ENCODE measurements at regions not wholly inside any gene's neighbourhood (a gene's known extent, or its start where the extent isn't known, plus 50 kb on each side); places are given as distances from the start of the nearest gene placed in this dataset.

DNA sequence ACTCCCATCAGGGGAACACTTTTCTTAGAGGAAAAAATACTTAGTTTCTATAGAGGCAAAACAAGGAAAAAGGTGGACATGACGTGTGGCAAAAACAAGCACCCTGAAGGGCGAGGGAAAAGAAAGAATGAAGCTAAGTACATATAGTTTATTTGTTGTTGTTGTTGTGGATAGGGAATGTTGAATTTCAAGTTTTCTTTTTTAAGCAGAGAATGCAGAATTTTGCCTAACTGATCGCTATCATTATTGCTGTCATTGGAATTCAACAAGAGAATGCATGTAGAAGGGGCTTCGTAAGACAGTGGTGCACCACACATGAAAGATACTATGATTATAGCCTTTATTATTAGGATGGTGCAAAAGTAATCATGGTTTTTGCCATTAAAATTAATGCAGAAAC, 144.0 kb downstream of the LMO4 start:
- no peak overlapping the region for H2AFZ ChIP-seq (ENCODE audit: low read length)
- no CpG with 5 or more reads among the region's 4 CpGs for WGBS, 2 donors (ENCODE audit: extremely low coverage in 2 of 2, insufficient read length in 2 of 2, insufficient replicate concordance in 1 of 2)
- H3K4me1 ChIP-seq (ENCODE audit: control insufficient read depth in 2 of 2, insufficient read depth in 1 of 2, low read depth in 1 of 2, low read length in 2 of 2) = peaks cover 0 to 3% of the 10 kb centered on the region in 2 donors

DNA sequence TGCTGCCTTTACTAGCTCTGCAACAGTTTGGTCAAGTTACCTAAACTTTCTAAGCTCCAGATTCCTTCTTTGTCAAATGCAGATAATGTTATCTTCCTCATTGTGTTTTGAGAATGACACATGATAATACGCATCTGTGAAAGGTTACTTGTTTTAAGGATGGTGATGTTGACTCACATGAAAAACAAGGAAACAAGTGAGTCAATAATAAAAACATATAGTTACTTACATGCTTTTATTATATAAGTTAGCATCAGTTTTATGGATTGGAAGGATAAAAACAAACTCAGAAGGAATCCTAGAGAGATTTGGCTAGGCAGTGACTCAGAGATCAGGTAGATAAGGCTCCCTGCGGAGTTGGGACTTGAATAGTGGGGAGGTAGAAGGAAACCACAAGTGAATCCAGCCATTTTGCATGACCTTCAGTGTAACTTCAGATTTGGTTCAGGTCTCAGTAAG, 144.6 kb downstream of the LMO4 start:
- no peak overlapping the region for H3K4ac ChIP-seq (ENCODE audit: low read length)
- no peak overlapping the region for H3K4me3 ChIP-seq (ENCODE audit: low read length in 2 of 2)
- H3K18ac ChIP-seq (ENCODE audit: low read length) = peak overlapping the region; percentile 93
- no peaks in the 10 kb centered on the region for H3K9me3 ChIP-seq (replicated peaks in 1 of 2; ENCODE audit: control insufficient read depth in 2 of 2, insufficient read depth in 1 of 2, low read depth in 1 of 2, low read length in 2 of 2)
- no peak overlapping the region for H3K9ac ChIP-seq (ENCODE audit: low read depth, low read length, poor library complexity)
- H2BK5ac ChIP-seq (ENCODE audit: low read length) = no peak overlapping the region
- H3K4me1 ChIP-seq (ENCODE audit: control insufficient read depth in 2 of 2, insufficient read depth in 1 of 2, low read depth in 1 of 2, low read length in 2 of 2) = peaks cover 0 to 3% of the 10 kb centered on the region in 2 donors
- no peak overlapping the region for H2BK12ac ChIP-seq (ENCODE audit: low read length)
- no CpG with 5 or more reads among the region's 2 CpGs for WGBS, 2 donors (ENCODE audit: extremely low coverage in 2 of 2, insufficient read length in 2 of 2, insufficient replicate concordance in 1 of 2)
- H3K4me2 ChIP-seq (ENCODE audit: insufficient read depth, low read length, poor library complexity, severe bottlenecking) = no peak overlapping the region
- no peak overlapping the region for H3K27ac ChIP-seq (replicated peaks; ENCODE audit: low read length)
- H2BK15ac ChIP-seq (ENCODE audit: low read length) = no peak overlapping the region
- no peak overlapping the region for H4K8ac ChIP-seq (ENCODE audit: low read depth, low read length)
- H3K27me3 ChIP-seq (ENCODE audit: control insufficient read depth in 3 of 3, insufficient read depth in 3 of 3, low read depth in 1 of 3, low read length in 3 of 3) = no peaks in the 10 kb centered on the region
- H3K36me3 ChIP-seq (replicated peaks in 1 of 2; ENCODE audit: control insufficient read depth in 2 of 2, insufficient read depth in 2 of 2, low read length in 2 of 2) = no peaks in the 10 kb centered on the region
- no peak overlapping the region for H2AK5ac ChIP-seq (ENCODE audit: low read depth, low read length)
- H2BK120ac ChIP-seq (ENCODE audit: low read depth, low read length) = no peak overlapping the region
- DNase-seq (ENCODE audit: low spot score) = no peak
- H2AFZ ChIP-seq (ENCODE audit: low read length) = no peak overlapping the region
- no peak overlapping the region for H3K14ac ChIP-seq (ENCODE audit: low read length)
- no peaks in the 10 kb centered on the region for H3K79me1 ChIP-seq (ENCODE audit: low read depth, low read length)
- H4K91ac ChIP-seq (ENCODE audit: low read depth, low read length, poor library complexity) = no peak overlapping the region
- no peak overlapping the region for H3K23ac ChIP-seq (ENCODE audit: low read depth, low read length, poor library complexity)

More for the DNA sequence above, 144.0 kb downstream of the LMO4 start:
- H3K4me2 ChIP-seq (ENCODE audit: insufficient read depth, low read length, poor library complexity, severe bottlenecking) = no peak overlapping the region
- no peak overlapping the region for H2AK5ac ChIP-seq (ENCODE audit: low read depth, low read length)
- no peak overlapping the region for H4K8ac ChIP-seq (ENCODE audit: low read depth, low read length)
- no peaks in the 10 kb centered on the region for H3K9me3 ChIP-seq (replicated peaks in 1 of 2; ENCODE audit: control insufficient read depth in 2 of 2, insufficient read depth in 1 of 2, low read depth in 1 of 2, low read length in 2 of 2)
- H2BK120ac ChIP-seq (ENCODE audit: low read depth, low read length) = no peak overlapping the region
- no peak overlapping the region for H3K4me3 ChIP-seq (ENCODE audit: low read length in 2 of 2)
- H3K18ac ChIP-seq (ENCODE audit: low read length) = no peak overlapping the region
- H3K27me3 ChIP-seq (ENCODE audit: control insufficient read depth in 3 of 3, insufficient read depth in 3 of 3, low read depth in 1 of 3, low read length in 3 of 3) = no peaks in the 10 kb centered on the region
- H3K23ac ChIP-seq (ENCODE audit: low read depth, low read length, poor library complexity) = no peak overlapping the region
- H2BK15ac ChIP-seq (ENCODE audit: low read length) = no peak overlapping the region
- H3K36me3 ChIP-seq (replicated peaks in 1 of 2; ENCODE audit: control insufficient read depth in 2 of 2, insufficient read depth in 2 of 2, low read length in 2 of 2) = no peaks in the 10 kb centered on the region
- no peak overlapping the region for H2BK5ac ChIP-seq (ENCODE audit: low read length)
- H3K4ac ChIP-seq (ENCODE audit: low read length) = no peak overlapping the region
- H2BK12ac ChIP-seq (ENCODE audit: low read length) = no peak overlapping the region
- no peak overlapping the region for H3K9ac ChIP-seq (ENCODE audit: low read depth, low read length, poor library complexity)
- H3K27ac ChIP-seq (replicated peaks; ENCODE audit: low read length) = no peak overlapping the region
- no peak overlapping the region for H4K91ac ChIP-seq (ENCODE audit: low read depth, low read length, poor library complexity)
- H3K14ac ChIP-seq (ENCODE audit: low read length) = no peak overlapping the region
- DNase-seq (ENCODE audit: low spot score) = no peak
- no peaks in the 10 kb centered on the region for H3K79me1 ChIP-seq (ENCODE audit: low read depth, low read length)

DNA sequence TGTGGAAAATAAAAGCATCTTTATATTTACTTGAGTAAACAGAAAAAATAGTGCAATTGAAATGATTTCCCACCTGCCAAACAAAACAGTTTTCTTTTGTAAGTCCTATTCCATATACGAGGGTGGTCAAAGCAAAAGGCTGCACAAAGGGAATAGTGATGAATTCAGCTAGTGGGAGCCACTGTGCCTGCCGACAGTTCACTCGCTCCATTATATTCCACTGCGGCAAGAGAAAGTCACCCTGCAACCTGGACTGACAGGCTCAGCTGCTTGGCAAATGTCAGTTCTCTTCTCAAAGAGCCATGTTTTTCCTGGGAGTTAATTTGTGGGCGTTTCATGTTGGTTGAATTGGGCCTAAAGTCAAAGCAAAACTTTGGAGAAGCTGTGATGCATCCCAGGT, 145.4 kb downstream of the LMO4 start:
- Histone ChIP-seq H2BK120ac (ENCODE audit: low read depth, low read length) (no peak overlapping the region), H4K8ac (ENCODE audit: low read depth, low read length) (no peak overlapping the region), H3K9ac (ENCODE audit: low read depth, low read length, poor library complexity) (no peak overlapping the region), H3K4me2 (ENCODE audit: insufficient read depth, low read length, poor library complexity, severe bottlenecking) (no peak overlapping the region), H2AK5ac (ENCODE audit: low read depth, low read length) (no peak overlapping the region), H4K91ac (ENCODE audit: low read depth, low read length, poor library complexity) (no peak overlapping the region), H2AFZ (ENCODE audit: low read length) (no peak overlapping the region), H3K14ac (ENCODE audit: low read length) (no peak overlapping the region), H3K18ac (ENCODE audit: low read length) (no peak overlapping the region), H2BK12ac (ENCODE audit: low read length) (no peak overlapping the region), H3K4ac (ENCODE audit: low read length) (no peak overlapping the region), H3K79me1 (ENCODE audit: low read depth, low read length) (no peaks in the 10 kb centered on the region), H3K4me1 (ENCODE audit: control insufficient read depth in 2 of 2, insufficient read depth in 1 of 2, low read depth in 1 of 2, low read length in 2 of 2) (peaks cover 0 to 3% of the 10 kb centered on the region in 2 donors), H2BK15ac (ENCODE audit: low read length) (no peak overlapping the region), H3K27me3 (ENCODE audit: control insufficient read depth in 3 of 3, insufficient read depth in 3 of 3, low read depth in 1 of 3, low read length in 3 of 3) (no peaks in the 10 kb centered on the region), H3K23ac (ENCODE audit: low read depth, low read length, poor library complexity) (no peak overlapping the region), H2BK5ac (ENCODE audit: low read length) (no peak overlapping the region), H3K27ac (replicated peaks; ENCODE audit: low read length) (no peak overlapping the region), H3K9me3 (replicated peaks in 1 of 2; ENCODE audit: control insufficient read depth in 2 of 2, insufficient read depth in 1 of 2, low read depth in 1 of 2, low read length in 2 of 2) (no peaks in the 10 kb centered on the region), H3K4me3 (ENCODE audit: low read length in 2 of 2) (no peak overlapping the region), H3K36me3 (replicated peaks in 1 of 2; ENCODE audit: control insufficient read depth in 2 of 2, insufficient read depth in 2 of 2, low read length in 2 of 2) (no peaks in the 10 kb centered on the region)
- no CpG with 5 or more reads among the region's 5 CpGs for WGBS, 2 donors (ENCODE audit: extremely low coverage in 2 of 2, insufficient read length in 2 of 2, insufficient replicate concordance in 1 of 2)
- no peak for DNase-seq (ENCODE audit: low spot score)

DNA sequence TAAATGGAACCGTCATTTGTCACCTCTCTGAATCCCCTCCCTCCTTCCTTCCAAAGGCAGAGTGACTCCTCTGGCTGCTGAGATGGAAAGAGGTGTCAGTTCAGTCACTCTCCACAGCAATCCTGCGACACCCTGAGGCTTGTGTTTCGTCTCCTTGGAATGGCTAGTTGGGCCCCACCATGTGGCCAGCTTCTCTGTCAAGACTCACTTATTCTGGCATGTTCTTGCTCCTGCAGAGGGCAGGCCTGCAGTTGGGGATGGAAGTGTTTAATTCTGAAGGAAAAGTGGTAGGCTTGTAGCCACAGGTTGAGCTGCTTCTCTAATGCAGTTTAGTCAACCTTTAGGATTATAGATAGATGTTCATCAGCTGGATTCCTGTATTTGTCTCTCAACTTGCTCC, 149.6 kb downstream of the LMO4 start:
- no peak overlapping the region for H3K4ac ChIP-seq (ENCODE audit: low read length)
- no peaks in the 10 kb centered on the region for H3K9me3 ChIP-seq (replicated peaks in 1 of 2; ENCODE audit: control insufficient read depth in 2 of 2, insufficient read depth in 1 of 2, low read depth in 1 of 2, low read length in 2 of 2)
- no peak overlapping the region for H2BK120ac ChIP-seq (ENCODE audit: low read depth, low read length)
- no peak overlapping the region for H3K23ac ChIP-seq (ENCODE audit: low read depth, low read length, poor library complexity)
- H2BK12ac ChIP-seq (ENCODE audit: low read length) = no peak overlapping the region
- no peak overlapping the region for H2BK15ac ChIP-seq (ENCODE audit: low read length)
- H3K79me1 ChIP-seq (ENCODE audit: low read depth, low read length) = no peaks in the 10 kb centered on the region
- H3K4me1 ChIP-seq (ENCODE audit: control insufficient read depth in 2 of 2, insufficient read depth in 1 of 2, low read depth in 1 of 2, low read length in 2 of 2) = peaks cover 0 to 3% of the 10 kb centered on the region in 2 donors
- H3K18ac ChIP-seq (ENCODE audit: low read length) = no peak overlapping the region
- H2AFZ ChIP-seq (ENCODE audit: low read length) = peak overlapping the region; percentile 22
- H3K14ac ChIP-seq (ENCODE audit: low read length) = no peak overlapping the region
- H3K27ac ChIP-seq (replicated peaks; ENCODE audit: low read length) = no peak overlapping the region
- no peak overlapping the region for H3K9ac ChIP-seq (ENCODE audit: low read depth, low read length, poor library complexity)
- H3K4me2 ChIP-seq (ENCODE audit: insufficient read depth, low read length, poor library complexity, severe bottlenecking) = no peak overlapping the region
- DNase-seq (ENCODE audit: low spot score) = no peak
- no peaks in the 10 kb centered on the region for H3K27me3 ChIP-seq (ENCODE audit: control insufficient read depth in 3 of 3, insufficient read depth in 3 of 3, low read depth in 1 of 3, low read length in 3 of 3)
- no peak overlapping the region for H2BK5ac ChIP-seq (ENCODE audit: low read length)
- H3K36me3 ChIP-seq (replicated peaks in 1 of 2; ENCODE audit: control insufficient read depth in 2 of 2, insufficient read depth in 2 of 2, low read length in 2 of 2) = no peaks in the 10 kb centered on the region
- no peak overlapping the region for H4K8ac ChIP-seq (ENCODE audit: low read depth, low read length)
- no peak overlapping the region for H3K4me3 ChIP-seq (ENCODE audit: low read length in 2 of 2)
- H4K91ac ChIP-seq (ENCODE audit: low read depth, low read length, poor library complexity) = no peak overlapping the region
- WGBS, 2 donors (ENCODE audit: extremely low coverage in 2 of 2, insufficient read length in 2 of 2, insufficient replicate concordance in 1 of 2) = no CpG with 5 or more reads among the region's 3 CpGs
- no peak overlapping the region for H2AK5ac ChIP-seq (ENCODE audit: low read depth, low read length)
